Neural cell (in vitro differentiated cells): ENCODE measurements at regions not wholly inside any gene's neighbourhood (a gene's known extent, or its start where the extent isn't known, plus 50 kb on each side); places are given as distances from the start of the nearest gene placed in this dataset.

Experiments
- EZH2 ChIP-seq: fragments of 200-600, 300-800 bp; shearing (Covaris generic), sonication (generic); IDR thresholded peaks from 2 replicates; pipeline ENCODE4 v1.6.1; 2014; ENCODE audit warnings: antibody characterized with exemption, low read length, borderline replicate concordance, mild to moderate bottlenecking; ENCODE audit not compliant: insufficient read depth, poor library complexity, severe bottlenecking
- POLR2AphosphoS5 ChIP-seq: IDR thresholded peaks from 2 replicates; pipeline ENCODE4 v1.6.1; 2012
- TF ChIP-seq, protein P1 (sequence below): fragments of 450-650 bp; IDR thresholded peaks from 2 replicates; pipeline ENCODE4 v1.5.1; 2014; ENCODE audit warnings: antibody characterized with exemption, mild to moderate bottlenecking, moderate library complexity; ENCODE audit not compliant: poor library complexity, severe bottlenecking

DNA sequence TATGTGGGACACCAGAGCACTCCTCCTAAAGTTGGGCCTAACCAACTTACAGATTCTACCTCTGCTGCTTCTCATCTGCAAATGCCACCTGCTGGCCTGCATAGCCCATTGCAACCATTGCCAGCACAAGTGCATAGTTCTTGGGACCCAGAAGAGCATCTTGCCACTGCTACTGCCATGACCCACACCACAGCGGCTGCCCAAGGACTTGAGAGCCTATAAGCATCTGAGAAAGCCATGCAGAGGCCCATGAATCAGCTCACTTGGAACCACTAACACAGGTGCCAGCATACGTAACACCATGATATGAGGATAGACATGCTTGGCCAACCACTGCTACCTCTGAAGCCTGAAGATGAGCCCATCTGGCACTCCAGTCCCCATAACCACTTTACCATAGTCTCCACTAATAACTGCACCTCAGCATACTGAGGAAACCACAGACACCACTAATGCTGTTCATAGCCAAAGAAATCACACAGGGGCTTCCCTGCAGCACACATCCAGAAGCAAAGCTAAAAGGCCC lies 258.1 kb upstream of the AGTR2 start:
- TF ChIP-seq POLR2AphosphoS5 = no peak
- no peak for TF ChIP-seq EZH2
- TF ChIP-seq, protein P1, sequence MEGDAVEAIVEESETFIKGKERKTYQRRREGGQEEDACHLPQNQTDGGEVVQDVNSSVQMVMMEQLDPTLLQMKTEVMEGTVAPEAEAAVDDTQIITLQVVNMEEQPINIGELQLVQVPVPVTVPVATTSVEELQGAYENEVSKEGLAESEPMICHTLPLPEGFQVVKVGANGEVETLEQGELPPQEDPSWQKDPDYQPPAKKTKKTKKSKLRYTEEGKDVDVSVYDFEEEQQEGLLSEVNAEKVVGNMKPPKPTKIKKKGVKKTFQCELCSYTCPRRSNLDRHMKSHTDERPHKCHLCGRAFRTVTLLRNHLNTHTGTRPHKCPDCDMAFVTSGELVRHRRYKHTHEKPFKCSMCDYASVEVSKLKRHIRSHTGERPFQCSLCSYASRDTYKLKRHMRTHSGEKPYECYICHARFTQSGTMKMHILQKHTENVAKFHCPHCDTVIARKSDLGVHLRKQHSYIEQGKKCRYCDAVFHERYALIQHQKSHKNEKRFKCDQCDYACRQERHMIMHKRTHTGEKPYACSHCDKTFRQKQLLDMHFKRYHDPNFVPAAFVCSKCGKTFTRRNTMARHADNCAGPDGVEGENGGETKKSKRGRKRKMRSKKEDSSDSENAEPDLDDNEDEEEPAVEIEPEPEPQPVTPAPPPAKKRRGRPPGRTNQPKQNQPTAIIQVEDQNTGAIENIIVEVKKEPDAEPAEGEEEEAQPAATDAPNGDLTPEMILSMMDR = no peak
